ENCODE measurements at regions not wholly inside any gene's neighbourhood (a gene's known extent, or its start where the extent isn't known, plus 50 kb on each side); places are given as distances from the start of the nearest gene placed in this dataset.
"Not testable (repeated sequence)": the region's sequence is repeated elsewhere in the genome, so short reads cannot be mapped to it uniquely, and the experiment has no call there.

DNA sequence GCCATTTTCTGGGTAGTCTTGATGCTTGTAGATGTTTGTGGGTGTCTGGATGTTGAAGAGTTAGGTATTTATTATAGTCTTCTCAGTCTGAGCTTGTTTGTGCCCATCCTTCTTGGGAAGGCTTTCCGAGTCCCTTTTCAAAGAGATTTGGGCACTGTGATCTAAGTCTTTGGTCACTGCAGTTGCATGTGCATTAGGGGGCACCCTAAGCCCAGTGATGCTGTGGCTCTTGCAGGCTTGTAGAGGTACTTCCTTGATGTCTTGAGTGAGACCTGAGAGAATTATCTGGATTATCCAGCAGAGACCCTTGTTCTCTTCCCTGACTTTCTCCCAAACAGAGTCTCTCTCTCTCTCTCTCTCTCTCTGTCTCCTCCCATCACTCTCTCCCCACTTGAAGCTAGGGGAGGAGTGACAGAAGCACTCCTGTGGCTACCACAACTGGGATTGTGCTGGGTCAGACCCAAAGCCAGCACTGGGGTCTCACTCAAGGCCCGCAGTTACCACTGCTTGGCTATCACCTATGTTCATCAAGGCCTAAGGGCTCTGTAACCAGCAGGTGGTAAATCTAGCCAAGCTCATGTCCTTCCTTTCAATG lies 68.5 kb downstream of the TMCO5A start:
- peak in 1 of 2 donors; percentile 38 for DNase-seq

DNA sequence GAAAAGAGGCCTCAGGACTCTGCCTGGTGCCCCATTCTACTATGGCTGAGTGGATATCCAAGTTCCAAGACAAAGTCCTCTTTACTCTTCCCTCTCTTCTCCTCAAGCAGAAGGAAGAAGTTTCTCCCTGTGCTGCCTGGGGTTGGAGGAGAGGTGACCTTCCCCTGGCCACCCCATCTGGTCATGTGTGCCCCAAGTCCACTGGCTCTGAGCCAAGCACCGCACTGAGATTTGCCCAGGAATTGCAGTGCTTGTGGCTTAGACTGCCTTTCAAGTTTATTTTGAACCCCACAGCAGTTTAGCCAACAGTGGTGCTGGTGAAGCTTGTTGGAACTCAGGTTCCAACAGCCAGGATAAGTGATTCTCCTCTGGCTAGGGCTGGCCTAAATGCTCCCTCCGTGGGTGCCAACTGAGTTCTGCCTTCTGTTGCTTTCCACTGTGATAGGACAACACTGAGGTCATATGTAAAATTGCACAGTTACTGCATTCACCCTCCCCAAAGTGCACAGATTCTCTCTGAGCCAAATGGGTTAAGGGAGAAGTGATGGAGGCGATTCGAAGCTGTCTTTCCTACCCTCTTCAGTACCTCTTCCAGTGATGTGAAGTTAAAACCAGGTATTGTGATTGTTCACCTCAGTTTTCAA lies 69.9 kb downstream of the TMCO5A start:
- DNase-seq: no peak

DNA sequence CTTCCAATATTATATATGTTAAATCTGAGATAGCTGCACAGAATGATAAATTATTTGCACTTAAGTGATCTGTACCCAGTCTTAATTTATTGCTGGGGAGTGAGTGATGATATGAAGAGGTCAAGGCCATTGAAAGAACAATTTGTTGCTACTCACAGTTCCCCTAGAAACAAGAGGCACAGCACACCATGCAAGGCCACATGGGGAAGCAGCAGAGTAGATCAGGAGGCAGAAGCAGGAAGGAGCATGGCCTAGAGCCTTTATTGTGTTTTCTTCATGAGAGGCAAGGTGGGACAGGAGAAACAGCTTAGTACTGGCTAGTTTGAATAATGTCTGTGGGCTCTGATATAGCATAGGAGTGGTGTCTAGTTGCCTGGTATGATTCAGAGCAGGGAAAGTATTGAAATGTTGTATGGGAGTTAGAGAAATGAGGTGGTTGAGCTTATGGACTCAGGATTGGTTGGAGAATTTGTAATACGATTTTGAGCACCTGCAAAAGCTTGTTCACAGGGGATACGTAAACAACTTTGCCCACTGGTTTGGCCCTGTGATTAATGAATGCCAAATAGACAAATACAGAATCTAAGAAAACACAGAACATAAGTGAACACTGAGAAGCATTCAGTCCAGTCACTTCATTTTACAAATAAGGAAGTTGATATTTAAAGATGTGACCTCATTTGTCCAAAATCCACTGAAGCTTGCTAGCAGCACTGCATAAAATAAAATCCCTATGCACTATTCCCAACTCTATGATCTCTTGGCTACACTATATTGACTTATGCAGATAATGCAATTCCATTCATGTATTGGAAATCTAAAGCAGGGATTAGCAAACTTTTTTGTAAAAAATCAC lies 71.7 kb downstream of the TMCO5A start:
- no peak for DNase-seq

DNA sequence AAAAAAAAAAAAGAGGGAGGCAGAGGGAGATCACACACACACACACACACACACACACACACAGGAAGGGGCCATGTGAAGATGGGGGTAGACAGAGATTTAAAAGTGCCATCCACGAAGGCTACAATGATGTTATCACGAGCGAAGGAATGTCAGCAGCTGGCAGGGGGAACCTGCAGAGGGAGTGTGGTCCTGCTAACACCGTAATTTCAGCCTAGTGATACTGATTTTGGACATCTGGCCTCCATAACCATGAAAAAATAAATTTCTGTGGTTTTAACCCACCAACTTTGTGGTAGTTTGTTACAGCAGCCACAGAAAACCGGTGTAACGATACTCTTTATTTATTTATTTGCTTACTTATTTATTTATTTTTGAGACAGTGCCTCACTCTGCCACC lies 76.0 kb downstream of the TMCO5A start:
- no peak for DNase-seq

DNA sequence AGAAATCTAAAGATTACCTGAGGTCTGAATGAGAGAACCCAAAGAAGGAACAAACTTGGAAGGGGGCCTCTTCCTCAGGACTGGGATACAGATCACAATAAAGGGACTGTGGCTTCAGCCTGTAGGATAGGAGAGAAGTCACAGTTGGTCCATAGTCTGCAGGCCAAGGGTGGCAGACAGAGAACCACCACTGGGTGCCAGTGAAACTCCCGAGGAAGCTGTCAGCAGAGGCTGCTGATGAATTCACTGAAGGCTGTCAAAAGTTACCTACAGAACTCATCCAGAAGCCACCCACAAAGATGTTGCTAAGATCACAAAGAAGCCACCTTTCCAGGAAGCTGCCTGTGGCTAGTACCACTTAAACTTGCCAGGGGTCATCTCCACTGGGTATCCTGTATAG lies 78.5 kb downstream of the TMCO5A start:
- no peak for DNase-seq

DNA sequence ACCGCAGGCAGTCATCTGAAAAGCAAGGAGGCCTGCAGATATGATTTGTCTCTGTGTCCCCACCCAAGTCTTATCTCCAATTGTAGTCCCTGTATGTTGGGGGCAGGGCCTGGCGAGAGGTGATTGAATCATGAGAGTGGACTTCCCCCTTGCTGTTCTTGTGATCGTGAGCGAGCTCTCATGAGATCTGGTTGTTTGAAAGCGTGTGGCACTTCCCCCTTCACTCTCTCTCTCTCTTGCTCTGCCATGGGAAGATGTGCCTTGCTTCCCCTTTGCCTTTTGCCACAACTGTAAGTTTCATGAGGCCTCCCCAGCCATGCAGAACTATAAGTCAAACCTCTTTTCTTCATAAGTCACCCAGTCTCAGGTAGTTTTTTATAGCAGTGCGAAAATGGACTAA lies 83.3 kb downstream of the TMCO5A start:
- DNase-seq: no peak

DNA sequence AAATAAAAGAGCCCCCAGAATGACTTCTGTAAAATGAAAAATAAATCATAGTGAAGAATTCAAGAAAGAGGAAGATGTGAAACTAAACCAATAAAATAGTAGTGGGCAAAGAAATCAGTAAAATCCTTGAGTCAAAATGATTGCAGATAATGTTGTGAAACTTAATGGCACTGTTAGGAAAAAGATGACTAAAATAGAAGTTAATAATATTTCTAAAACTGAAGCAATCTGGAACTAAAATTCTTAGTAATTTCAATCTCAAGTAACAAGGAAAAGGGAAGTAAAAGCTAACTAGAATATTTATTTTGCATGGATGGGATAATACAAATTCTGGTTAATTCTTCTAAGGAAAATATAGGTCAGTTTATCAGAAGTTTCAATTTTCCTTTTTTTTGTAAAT lies 84.6 kb downstream of the TMCO5A start:
- DNase-seq: no peak

DNA sequence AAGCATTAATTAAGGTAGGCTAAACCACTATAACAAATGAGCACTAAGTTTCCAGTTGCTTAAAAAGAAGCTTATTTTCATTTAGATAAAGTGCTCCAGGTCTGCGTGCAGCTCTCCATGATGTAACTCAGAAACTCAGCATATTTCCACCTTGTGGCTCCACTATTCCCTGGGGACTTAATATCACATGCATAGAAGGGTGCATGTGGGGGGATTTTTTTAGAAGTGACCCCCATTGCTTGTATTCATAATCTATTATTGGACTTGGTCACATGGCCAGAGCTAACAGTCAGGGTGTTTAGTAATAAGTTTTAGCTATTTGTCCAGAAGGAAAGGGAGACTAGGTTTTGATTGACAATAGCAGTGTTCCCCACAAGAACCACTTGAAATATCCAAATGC lies 86.8 kb downstream of the TMCO5A start:
- no peak for DNase-seq

DNA sequence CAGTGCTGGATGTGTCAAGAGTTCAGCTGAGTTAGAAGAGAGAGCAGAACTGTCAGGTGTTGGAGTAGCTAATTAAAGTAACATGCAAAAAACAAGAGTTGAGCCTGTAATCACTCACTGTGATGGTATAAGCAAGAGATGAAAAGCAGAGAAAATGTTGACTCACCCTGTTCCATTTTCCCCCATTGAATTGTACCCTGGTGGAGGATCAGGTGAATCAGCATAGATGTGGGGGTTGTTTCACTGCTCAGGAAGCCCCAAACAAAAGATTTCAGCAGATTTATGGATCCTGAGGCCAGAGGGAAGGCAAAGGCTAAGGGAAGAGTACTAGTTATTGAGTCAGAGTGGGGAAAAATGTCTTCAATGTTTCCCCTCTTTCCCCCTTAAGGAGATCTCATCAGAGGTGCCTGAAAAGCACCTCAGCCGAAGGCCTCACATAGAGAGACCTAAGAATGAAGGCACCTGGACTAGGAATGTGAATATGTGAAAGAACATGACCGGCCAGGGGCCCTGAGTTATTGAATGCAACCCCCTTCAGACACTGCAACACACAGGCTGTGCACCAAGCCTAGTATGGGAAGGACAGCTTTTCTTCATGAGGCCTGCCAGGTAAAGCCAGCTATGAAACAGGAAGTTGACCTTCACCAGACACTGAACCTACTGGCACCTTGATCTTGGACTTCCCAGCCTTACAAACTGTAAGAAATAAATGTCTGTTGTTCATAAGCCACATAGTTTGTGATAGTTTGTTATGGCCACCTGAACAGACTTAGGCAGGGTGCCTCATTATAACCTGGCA lies 90.1 kb downstream of the TMCO5A start:
- DNase-seq: no peak

DNA sequence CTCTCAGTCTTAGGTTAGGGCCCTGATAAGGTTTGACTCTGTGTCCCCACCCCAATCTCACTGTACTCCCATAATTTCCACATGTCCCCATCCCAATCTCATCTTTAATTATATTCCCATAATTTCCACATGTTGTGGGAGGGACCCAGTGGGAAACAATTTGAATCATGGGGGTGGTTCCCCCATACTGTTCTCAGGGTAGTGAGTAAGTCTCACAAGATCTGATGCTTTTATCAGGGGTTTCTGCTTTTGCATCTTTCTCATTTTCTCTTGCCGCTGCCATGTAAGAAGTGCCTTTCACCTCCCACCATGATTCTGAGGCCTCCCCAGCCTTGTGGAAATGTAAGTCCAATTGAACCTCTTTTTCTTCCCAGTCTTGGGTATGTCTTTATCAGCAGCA lies 91.2 kb downstream of the TMCO5A start:
- DNase-seq: not testable (repeated sequence)

DNA sequence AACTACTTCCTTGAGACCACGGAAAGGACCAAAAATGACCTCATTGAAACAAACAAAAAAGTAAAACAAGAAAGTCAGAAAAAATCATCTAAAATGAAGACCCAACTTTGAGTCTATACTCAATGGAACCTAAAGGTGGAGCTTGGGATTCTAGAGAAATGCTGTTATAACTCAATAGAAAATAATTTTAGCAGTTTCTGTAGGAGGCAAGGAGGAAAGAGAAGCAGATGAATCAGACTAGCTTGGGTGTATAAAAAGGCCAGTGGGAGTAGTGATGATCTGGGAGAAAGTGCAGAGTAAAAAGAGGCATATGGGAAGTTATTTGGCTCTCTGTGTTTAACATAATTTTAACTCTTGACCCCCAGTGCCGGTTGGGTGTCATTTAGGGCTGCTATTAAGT lies 94.4 kb downstream of the TMCO5A start:
- no peak for DNase-seq

DNA sequence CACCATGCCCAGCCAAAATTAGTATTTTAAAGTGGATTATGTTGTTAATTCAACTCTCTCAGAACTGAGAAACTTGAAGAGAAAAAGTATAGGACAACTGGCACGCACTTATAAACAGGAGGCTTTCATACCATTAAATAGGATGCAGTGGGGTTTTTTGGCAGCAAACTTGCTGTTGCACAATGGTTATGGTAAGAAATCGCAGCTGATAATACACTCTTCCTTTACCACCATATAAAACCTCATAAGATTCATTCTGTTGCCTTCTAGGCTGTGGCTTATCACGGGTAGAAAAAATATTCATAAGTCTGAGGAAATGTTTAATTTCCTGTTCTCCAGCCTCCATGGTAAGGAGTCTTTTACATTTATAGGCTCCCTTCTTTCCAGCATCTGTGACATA lies 95.3 kb downstream of the TMCO5A start:
- peak; percentile 42 to 50 for DNase-seq

DNA sequence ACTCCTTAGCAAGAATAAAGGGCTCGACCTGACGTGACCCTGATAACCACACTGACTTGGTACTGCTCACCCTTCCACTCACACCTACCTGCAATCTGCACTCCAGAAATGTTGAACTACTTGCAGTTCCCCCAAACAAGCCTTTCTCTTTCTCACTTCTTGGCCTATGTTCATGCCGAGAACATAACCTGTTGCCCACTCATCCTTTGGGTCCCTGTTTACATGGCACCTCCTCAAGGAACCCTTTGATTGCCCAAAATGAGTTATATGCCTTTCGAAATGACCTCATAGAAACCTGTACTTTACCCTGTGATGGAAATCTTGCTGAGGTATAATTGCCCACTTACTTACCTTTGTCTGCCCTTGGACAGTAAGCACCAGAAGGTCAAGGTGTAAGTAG lies 96.2 kb downstream of the TMCO5A start:
- no peak for DNase-seq

DNA sequence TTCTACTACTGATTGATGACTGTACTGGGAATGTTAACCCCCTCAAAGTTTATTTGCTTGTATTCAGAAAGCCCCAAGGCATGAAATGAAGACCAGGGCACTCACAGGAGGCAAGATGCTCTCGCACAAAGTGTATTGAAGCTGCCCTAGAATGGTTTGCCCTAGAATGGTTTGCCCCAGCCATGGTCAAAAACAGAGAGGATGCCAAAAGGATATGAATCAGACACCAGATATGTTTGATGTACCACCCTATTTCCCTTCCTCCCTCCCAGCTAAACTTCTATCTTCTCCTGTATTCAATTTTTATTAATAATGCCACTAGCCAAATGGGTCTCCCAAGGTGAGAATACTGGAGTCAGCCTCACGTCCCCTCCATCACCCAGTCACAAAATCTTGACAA lies 101.3 kb downstream of the TMCO5A start:
- no peak for DNase-seq

DNA sequence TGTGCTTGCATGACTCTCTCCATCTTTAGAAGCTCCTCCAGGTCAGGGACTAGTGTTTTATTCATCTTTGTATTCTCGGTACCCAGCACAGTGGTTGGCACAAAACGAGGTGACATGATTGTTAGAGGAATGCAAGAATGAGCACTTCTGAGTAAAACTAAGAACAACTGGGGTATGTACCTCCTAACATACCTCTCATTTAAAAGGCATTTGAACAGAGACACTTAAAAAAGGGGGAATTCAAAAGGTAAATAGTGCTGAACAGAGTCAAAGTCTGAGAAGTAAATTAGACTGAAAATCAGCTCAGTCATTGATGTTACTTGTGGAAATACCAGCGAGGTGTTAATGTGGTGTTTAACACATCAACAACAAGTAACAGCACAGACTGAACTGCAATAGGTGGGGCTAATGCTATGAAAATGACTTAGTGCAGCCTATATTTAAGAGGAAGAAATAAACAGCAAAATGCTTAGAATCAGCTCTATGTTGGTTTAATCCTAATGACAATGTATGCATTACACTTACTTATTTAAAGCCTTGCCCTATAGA lies 102.4 kb downstream of the TMCO5A start:
- no peak for DNase-seq

DNA sequence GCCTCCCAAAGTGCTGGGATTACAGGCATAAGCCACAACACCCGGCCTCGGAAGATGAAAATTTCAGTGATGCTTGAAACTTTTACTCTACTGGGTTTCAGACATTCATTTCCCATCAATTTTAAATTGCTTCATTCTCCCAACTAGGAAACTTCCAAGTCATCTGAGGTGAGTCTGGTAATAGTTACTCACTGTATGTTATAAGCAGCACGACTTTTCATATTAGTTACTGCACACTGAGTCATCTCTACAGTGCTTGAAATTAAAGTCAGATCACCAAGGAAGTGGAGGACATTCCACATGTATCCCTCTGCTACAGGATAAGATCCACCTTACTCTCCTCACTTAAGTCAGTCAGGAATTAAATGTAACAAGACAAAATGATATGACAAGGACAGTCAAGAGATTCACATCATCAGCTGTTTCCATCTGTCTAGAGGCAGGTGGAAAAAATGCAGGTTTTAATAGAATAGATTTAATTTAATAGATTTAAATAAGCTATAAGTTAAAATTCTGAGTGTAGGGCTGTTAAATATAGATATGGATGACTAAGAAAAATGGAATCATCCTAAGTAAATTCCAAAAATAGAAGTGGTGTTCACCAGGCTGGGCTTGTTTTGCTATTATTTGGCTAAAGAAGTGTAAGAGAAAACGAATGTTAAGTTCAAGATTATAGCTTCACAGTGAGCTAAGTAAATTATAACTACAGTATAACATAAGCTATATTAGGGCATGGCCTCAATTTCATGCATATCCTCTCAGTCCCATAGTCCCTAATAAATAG lies 104.4 kb downstream of the TMCO5A start:
- no peak for DNase-seq

DNA sequence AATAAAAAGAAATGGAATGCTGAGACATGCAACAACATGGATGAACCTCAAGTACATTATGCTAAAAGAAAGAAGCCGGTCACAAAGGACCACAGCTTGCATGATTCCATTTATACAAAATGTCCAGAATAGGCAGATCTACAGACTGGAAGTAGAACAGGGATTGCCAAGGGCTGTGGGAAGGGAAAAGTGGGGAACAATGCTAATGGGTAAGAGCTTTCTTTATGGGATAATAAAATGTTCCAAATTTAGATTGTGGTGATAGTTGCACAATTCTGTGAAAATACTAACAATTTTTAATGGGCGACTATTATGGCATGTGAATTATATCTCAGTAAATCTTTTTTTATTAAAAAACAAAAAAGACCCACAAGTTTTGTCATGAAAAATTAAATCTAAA lies 106.2 kb downstream of the TMCO5A start:
- DNase-seq: no peak

DNA sequence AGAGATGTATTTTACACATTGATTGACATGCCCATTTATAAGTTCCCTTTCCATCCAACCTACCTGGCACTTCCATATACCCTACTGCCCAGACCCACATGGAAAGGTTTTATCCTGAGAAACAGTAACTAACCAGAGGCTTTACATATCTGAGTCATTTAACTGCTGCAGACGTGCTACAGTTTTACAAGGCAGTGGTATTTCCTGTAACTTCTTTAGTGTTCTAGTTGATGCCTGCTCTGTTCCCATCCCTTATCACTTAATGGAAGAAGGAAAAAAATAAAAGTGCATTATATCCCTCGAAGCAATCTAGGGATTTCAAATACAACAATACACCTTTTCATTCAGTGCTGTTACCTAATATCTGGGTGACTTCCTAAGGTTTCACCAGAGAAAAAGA lies 107.1 kb downstream of the TMCO5A start:
- no peak for DNase-seq

DNA sequence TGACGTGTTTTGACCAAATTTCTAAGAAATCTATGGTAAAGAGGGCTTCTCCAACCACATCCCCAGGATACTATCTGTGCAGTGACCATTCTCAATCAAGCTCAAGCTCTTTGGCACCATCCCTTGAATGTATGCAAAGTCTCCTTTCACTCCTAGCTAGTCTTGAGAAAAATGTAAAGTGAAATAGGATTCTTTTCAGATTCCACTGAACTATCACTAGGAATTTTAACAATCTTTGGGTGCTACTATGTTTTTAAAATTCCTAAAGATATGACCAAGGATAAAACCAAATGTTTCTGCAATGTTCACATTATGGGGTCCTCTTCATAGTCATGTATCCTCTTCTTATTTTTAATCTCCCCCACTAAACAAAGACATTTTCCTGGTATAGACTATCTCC lies 107.8 kb downstream of the TMCO5A start:
- no peak for DNase-seq

DNA sequence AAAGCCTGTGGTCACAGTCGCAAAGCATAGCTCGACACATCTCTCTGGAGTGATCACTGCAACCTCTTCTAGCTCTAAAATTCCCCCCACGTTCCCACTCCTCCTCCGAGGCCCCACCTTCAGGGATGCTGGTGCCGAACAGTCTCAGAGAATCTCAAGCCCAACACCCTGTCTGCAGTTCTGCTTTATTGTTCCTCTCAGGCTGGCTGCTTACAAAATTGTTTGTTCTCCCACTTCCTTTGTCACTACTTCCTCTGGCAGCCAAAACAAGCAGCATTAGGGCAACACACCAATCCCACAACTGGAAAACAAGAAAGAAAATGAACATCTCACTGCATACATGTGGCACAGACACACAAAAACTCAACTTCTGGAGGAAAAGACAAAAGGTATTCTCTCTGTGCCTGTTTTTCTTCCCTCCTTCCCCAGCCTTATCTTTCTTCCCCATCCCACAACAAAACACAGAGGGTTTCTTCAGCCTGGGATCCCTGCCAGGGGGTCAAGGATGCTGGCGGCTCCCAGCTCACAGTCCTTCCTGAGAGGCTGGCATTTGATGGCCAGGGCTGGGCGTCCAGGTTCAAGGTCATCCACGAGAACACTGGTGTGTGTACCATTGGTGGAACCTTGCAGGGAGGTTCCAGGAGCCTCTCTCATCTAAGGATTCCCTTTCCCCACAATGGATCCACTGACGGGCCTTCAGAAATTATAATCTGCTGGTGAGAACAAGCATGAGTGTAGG lies 108.4 kb downstream of the TMCO5A start:
- no peak for DNase-seq
